HCT116 (cell line): ENCODE measurements at regions not wholly inside any gene's neighbourhood (a gene's known extent, or its start where the extent isn't known, plus 50 kb on each side); places are given as distances from the start of the nearest gene placed in this dataset.

Experiments used
- ATAC-seq: fragments of 200-7000 bp; cut with Tn5 transposase; 2 replicates; pipeline ENCODE4 v1.9.1; 2020; ENCODE audit warnings: mild to moderate bottlenecking, moderate library complexity
- BruUV-seq: library from RNA; stranded (reverse); fragments of 400-500 nt; replicated peaks from 2 replicates; lab custom pipeline; 2021; lab: Mats Ljungman, UMichigan
- CTCF ChIA-PET: fragments of 300-600 bp; sonication (Branson Sonifier 250); formaldehyde crosslinking; loops from one replicate; lab custom pipeline; 2021; ENCODE audit warnings: antibody characterized with exemption; lab: Charles Lee
- POLR2A ChIA-PET: fragments of 300-600, 350-600 bp; sonication (Branson Sonifier 250); formaldehyde crosslinking; loops from one replicate; lab custom pipeline; 2021; ENCODE audit warnings: antibody characterized with exemption; lab: Charles Lee
- RAD21 ChIA-PET, 2 experiments: fragments of 300-600 bp; sonication (Branson Sonifier 250); formaldehyde crosslinking; loops; one replicate each; lab custom pipeline; 2023; ENCODE audit warnings: low total read pairs in 2 of 2; ENCODE audit not compliant: uncharacterized antibody in 2 of 2, unreplicated experiment in 2 of 2, low non-redundant PET in 1 of 2; lab: Charles Lee
- DNase-seq: peaks from one replicate; pipeline ENCODE4 v3.0.0-alpha.2; 2010; ENCODE audit warnings: low read depth, low spot score
- H2AFZ ChIP-seq: fragments of 200-600 bp; shearing (Covaris generic), sonication (generic); 2 replicates; pipeline ENCODE4 v1.6.1; 2017; ENCODE audit warnings: low read depth, mixed run types, mixed read lengths, antibody characterized with exemption, low read length; ENCODE audit not compliant: poor library complexity, severe bottlenecking
- H3K27ac ChIP-seq: 2 replicates; pipeline ENCODE4 v1.5.1; 2012; ENCODE audit warnings: low read depth, low read length
- H3K27me3 ChIP-seq: fragments of 200-600 bp; sonication (generic); 2 replicates; pipeline ENCODE4 v1.6.1; 2016; ENCODE audit warnings: mixed run types, low read length, mixed read lengths; ENCODE audit not compliant: insufficient read depth
- H3K36me3 ChIP-seq, 2 experiments: fragments of 200-500 bp in 1 of 2; fragments of 200-600 bp in 1 of 2; sonication (Bioruptor generic) in 1 of 2; sonication (generic) in 1 of 2; 2 replicates each; pipeline versions ENCODE4 v1.5.1 to v1.6.1; 2014 to 2016; ENCODE audit warnings: low read length in 2 of 2, inconsistent platforms in 1 of 2, mixed read lengths in 1 of 2, mixed run types in 1 of 2; ENCODE audit not compliant: insufficient read depth in 2 of 2, control insufficient read depth in 1 of 2
- H3K4me1 ChIP-seq, 2 experiments: fragments of 200-600 bp in 1 of 2; sonication (generic) in 1 of 2; 2 replicates each; pipeline versions ENCODE4 v1.5.1 to v1.6.1; 2012 to 2017; ENCODE audit warnings: low read length in 2 of 2, inconsistent platforms in 1 of 2, mild to moderate bottlenecking in 1 of 2, mixed read lengths in 1 of 2, mixed run types in 1 of 2, moderate library complexity in 1 of 2; ENCODE audit not compliant: insufficient read depth in 2 of 2, control insufficient read depth in 1 of 2
- H3K4me2 ChIP-seq: fragments of 200-600 bp; sonication (generic); 2 replicates; pipeline ENCODE4 v1.6.1; 2017; ENCODE audit warnings: mixed run types, low read length, mixed read lengths
- H3K4me3 ChIP-seq, 2 experiments: fragments of 200-600 bp in 1 of 2; sonication (generic) in 1 of 2; replicated peaks in 1 of 2; 2 replicates each; pipeline ENCODE4 v1.5.1; 2011 to 2016; ENCODE audit warnings: low read length in 2 of 2, control low read depth in 1 of 2, low read depth in 1 of 2, mild to moderate bottlenecking in 1 of 2, mixed read lengths in 1 of 2, mixed run types in 1 of 2
- H3K79me2 ChIP-seq: fragments of 200-600 bp; sonication (generic); 2 replicates; pipeline ENCODE4 v1.6.1; 2017; ENCODE audit warnings: mild to moderate bottlenecking, mixed run types, low read length, moderate library complexity, mixed read lengths; ENCODE audit not compliant: insufficient read depth
- H3K9ac ChIP-seq: fragments of 200-600 bp; sonication (generic); 2 replicates; pipeline ENCODE4 v1.6.1; 2016; ENCODE audit warnings: low read length, mixed read lengths
- H3K9me2 ChIP-seq: fragments of 200-600 bp; sonication (generic), shearing (Covaris generic); 2 replicates; pipeline ENCODE4 v1.6.1; 2017; ENCODE audit warnings: mixed run types, mild to moderate bottlenecking, moderate library complexity; ENCODE audit not compliant: insufficient read depth
- H3K9me3 ChIP-seq, 2 experiments: fragments of 200-500 bp in 1 of 2; fragments of 200-600 bp in 1 of 2; sonication (Bioruptor generic) in 1 of 2; sonication (generic) in 1 of 2; 2 replicates each; pipeline ENCODE4 v1.6.1; 2014 to 2017; ENCODE audit warnings: low read length in 2 of 2, mixed read lengths in 2 of 2, inconsistent platforms in 1 of 2, low read depth in 1 of 2, mild to moderate bottlenecking in 1 of 2, mixed run types in 1 of 2, moderate library complexity in 1 of 2; ENCODE audit not compliant: control insufficient read depth in 1 of 2, insufficient read depth in 1 of 2
- H4K20me1 ChIP-seq: fragments of 200-600 bp; sonication (generic), shearing (Covaris generic); 2 replicates; pipeline ENCODE4 v1.6.1; 2017; ENCODE audit warnings: mixed run types, mild to moderate bottlenecking, moderate library complexity; ENCODE audit not compliant: insufficient read depth
- CBX3 ChIP-seq: IDR thresholded peaks from 2 replicates; pipeline ENCODE4 v1.6.1; 2012; ENCODE audit warnings: low read depth
- CTCF ChIP-seq, 3 experiments: fragments of 200-600 bp in 1 of 3; sonication (generic) in 1 of 3; IDR thresholded peaks in 2 of 3; conservative IDR thresholded peaks in 1 of 3; 2 replicates each; pipeline ENCODE4 v1.5.1; 2012 to 2017; ENCODE audit warnings: low read depth in 2 of 3, low read length in 2 of 3, antibody characterized with exemption in 1 of 3, borderline replicate concordance in 1 of 3, control low read depth in 1 of 3, mild to moderate bottlenecking in 1 of 3, mixed read lengths in 1 of 3, mixed run types in 1 of 3, moderate library complexity in 1 of 3; ENCODE audit not compliant: insufficient read depth in 1 of 3
- EGR1 ChIP-seq: IDR thresholded peaks from 2 replicates; pipeline ENCODE4 v1.6.1; 2012; ENCODE audit warnings: low read depth
- ELF1 ChIP-seq: IDR thresholded peaks from 2 replicates; pipeline ENCODE4 v1.6.1; 2012; ENCODE audit warnings: low read depth, borderline replicate concordance
- EZH2 ChIP-seq: fragments of 200-600 bp; sonication (generic); IDR thresholded peaks from 2 replicates; pipeline ENCODE4 v1.6.1; 2017; ENCODE audit warnings: antibody characterized with exemption, mixed run types
- EZH2phosphoT487 ChIP-seq: fragments of 200-600 bp; IDR thresholded peaks from 2 replicates; pipeline ENCODE4 v1.6.1; 2018; ENCODE audit warnings: antibody characterized with exemption, borderline replicate concordance
- FOSL1 ChIP-seq: IDR thresholded peaks from 2 replicates; pipeline ENCODE4 v1.6.1; 2012; ENCODE audit warnings: low read depth
- JUND ChIP-seq: IDR thresholded peaks from 2 replicates; pipeline ENCODE4 v1.6.1; 2012
- MAX ChIP-seq: IDR thresholded peaks from 2 replicates; pipeline ENCODE4 v1.6.1; 2012
- POLR2A ChIP-seq: IDR thresholded peaks from 2 replicates; pipeline ENCODE4 v1.7.0; 2011; ENCODE audit warnings: borderline replicate concordance; ENCODE audit not compliant: insufficient read depth, insufficient read length; ENCODE audit errors: extremely low read depth
- POLR2AphosphoS5 ChIP-seq: IDR thresholded peaks from 2 replicates; pipeline ENCODE4 v1.6.1; 2011; ENCODE audit warnings: mild to moderate bottlenecking, low read depth, low read length, moderate library complexity
- RAD21 ChIP-seq: IDR thresholded peaks from 2 replicates; pipeline ENCODE4 v1.6.1; 2012; ENCODE audit warnings: low read depth, mild to moderate bottlenecking
- SIN3A ChIP-seq: IDR thresholded peaks from 2 replicates; pipeline ENCODE4 v1.6.1; 2012; ENCODE audit warnings: low read depth
- SRF ChIP-seq: IDR thresholded peaks from 2 replicates; pipeline ENCODE4 v1.6.1; 2012; ENCODE audit warnings: low read depth
- TCF7L2 ChIP-seq: IDR thresholded peaks from 2 replicates; pipeline ENCODE4 v1.7.0; 2011; ENCODE audit warnings: borderline replicate concordance, inconsistent platforms; ENCODE audit not compliant: insufficient read depth, insufficient read length; ENCODE audit errors: extremely low read depth
- YY1 ChIP-seq: IDR thresholded peaks from 2 replicates; pipeline ENCODE4 v1.6.1; 2011; ENCODE audit warnings: low read length, low read depth, moderate library complexity, mild to moderate bottlenecking; ENCODE audit not compliant: insufficient replicate concordance; ENCODE audit errors: extremely low read depth
- intact Hi-C: fragments of 100-400 bp; cut with micrococcal nuclease; formaldehyde crosslinking; loops from 2 replicates; pipeline ENCODE4 v1.10.0; 2022
- TF ChIP-seq, protein P1 (sequence below): IDR thresholded peaks from 2 replicates; pipeline ENCODE4 v1.6.1; 2012
- TF ChIP-seq, protein P2 (sequence below): IDR thresholded peaks from 2 replicates; pipeline ENCODE4 v1.6.1; 2011; ENCODE audit warnings: mild to moderate bottlenecking, low read length, moderate library complexity; ENCODE audit not compliant: insufficient replicate concordance; ENCODE audit errors: extremely low read depth
- TF ChIP-seq, protein P3 (sequence below): IDR thresholded peaks from 2 replicates; pipeline ENCODE4 v1.6.1; 2012; ENCODE audit warnings: low read depth

- no peak for TF ChIP-seq EGR1
- TF ChIP-seq ELF1: no peak
These were observed 852.5 kb upstream of the LRRC4C start (continued) for GRCh38 chr11:42311944-42312343.

DNA sequence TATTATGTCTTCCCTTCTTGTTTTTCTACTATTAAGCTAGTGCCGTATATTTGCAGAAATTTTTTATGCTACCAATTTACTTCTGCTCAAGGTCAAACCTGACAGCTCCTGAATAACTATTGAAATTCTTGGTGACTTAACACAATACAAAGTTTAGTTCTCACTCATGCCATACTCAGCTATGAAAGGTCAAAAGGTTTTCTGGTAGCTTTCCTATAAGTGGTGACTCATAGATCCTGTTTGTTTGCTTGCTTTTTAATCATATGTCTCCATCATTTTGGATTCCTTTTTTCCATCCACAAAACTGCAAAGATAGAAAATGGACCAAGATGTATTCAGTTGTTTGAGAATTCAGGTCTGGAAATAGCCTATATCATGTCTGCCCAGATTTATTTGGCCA lies 855.8 kb upstream of the LRRC4C start:
- intact Hi-C loops: no loop called here
- TF ChIP-seq POLR2AphosphoS5 (no peak), MAX (no peak), SIN3A (no peak), ELF1 (no peak), POLR2A (no peak), RAD21 (no peak), TCF7L2 (no peak), EGR1 (no peak), CBX3 (no peak), EZH2 (no peak), FOSL1 (no peak), JUND (no peak), SRF (no peak), YY1 (no peak), CTCF (IDR thresholded peaks at IDR 0.05 in 2 of 3, conservative IDR thresholded peaks at IDR 0.05 in 1 of 3; ENCODE audit: borderline replicate concordance in 1 of 3, insufficient read depth in 1 of 3, low read depth in 2 of 3, low read length in 2 of 3) (no peak), EZH2phosphoT487 (no peak)
- TF ChIP-seq, protein P1, sequence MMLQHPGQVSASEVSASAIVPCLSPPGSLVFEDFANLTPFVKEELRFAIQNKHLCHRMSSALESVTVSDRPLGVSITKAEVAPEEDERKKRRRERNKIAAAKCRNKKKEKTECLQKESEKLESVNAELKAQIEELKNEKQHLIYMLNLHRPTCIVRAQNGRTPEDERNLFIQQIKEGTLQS: no peak
- TF ChIP-seq, protein P2, sequence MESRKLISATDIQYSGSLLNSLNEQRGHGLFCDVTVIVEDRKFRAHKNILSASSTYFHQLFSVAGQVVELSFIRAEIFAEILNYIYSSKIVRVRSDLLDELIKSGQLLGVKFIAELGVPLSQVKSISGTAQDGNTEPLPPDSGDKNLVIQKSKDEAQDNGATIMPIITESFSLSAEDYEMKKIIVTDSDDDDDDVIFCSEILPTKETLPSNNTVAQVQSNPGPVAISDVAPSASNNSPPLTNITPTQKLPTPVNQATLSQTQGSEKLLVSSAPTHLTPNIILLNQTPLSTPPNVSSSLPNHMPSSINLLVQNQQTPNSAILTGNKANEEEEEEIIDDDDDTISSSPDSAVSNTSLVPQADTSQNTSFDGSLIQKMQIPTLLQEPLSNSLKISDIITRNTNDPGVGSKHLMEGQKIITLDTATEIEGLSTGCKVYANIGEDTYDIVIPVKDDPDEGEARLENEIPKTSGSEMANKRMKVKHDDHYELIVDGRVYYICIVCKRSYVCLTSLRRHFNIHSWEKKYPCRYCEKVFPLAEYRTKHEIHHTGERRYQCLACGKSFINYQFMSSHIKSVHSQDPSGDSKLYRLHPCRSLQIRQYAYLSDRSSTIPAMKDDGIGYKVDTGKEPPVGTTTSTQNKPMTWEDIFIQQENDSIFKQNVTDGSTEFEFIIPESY: no peak
- TF ChIP-seq, protein P3, sequence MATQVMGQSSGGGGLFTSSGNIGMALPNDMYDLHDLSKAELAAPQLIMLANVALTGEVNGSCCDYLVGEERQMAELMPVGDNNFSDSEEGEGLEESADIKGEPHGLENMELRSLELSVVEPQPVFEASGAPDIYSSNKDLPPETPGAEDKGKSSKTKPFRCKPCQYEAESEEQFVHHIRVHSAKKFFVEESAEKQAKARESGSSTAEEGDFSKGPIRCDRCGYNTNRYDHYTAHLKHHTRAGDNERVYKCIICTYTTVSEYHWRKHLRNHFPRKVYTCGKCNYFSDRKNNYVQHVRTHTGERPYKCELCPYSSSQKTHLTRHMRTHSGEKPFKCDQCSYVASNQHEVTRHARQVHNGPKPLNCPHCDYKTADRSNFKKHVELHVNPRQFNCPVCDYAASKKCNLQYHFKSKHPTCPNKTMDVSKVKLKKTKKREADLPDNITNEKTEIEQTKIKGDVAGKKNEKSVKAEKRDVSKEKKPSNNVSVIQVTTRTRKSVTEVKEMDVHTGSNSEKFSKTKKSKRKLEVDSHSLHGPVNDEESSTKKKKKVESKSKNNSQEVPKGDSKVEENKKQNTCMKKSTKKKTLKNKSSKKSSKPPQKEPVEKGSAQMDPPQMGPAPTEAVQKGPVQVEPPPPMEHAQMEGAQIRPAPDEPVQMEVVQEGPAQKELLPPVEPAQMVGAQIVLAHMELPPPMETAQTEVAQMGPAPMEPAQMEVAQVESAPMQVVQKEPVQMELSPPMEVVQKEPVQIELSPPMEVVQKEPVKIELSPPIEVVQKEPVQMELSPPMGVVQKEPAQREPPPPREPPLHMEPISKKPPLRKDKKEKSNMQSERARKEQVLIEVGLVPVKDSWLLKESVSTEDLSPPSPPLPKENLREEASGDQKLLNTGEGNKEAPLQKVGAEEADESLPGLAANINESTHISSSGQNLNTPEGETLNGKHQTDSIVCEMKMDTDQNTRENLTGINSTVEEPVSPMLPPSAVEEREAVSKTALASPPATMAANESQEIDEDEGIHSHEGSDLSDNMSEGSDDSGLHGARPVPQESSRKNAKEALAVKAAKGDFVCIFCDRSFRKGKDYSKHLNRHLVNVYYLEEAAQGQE: no peak
- no peaks in the 10 kb centered on the region for H3K9me2 ChIP-seq
- BruUV-seq: no TSS peak
- no peaks in the 10 kb centered on the region for H3K4me1 ChIP-seq
- ChIA-PET POLR2A (no interaction called here), RAD21 (no interaction called here), CTCF (no interaction called here)
- H4K20me1 ChIP-seq: no peaks in the 10 kb centered on the region
- no peaks in the 10 kb centered on the region for H3K27me3 ChIP-seq
- no peak overlapping the region for H3K27ac ChIP-seq
- no peak overlapping the region for H3K9ac ChIP-seq
- H3K9me3 ChIP-seq: peaks cover 9 to 35% of the 10 kb centered on the region in 2 experiments; a peak in 2 of 4 replicates
- H2AFZ ChIP-seq: no peak overlapping the region
- DNase-seq (no peak), ATAC-seq (no peak)
- H3K79me2 ChIP-seq: no peaks in the 10 kb centered on the region
- no peaks in the 10 kb centered on the region for H3K36me3 ChIP-seq
- H3K4me3 ChIP-seq: no peak overlapping the region
- H3K4me2 ChIP-seq: no peak overlapping the region
